NOMO-1 (cell line): ENCODE measurements at regions not wholly inside any gene's neighbourhood (a gene's known extent, or its start where the extent isn't known, plus 50 kb on each side); places are given as distances from the start of the nearest gene placed in this dataset.
"Not testable (repeated sequence)": the region's sequence is repeated elsewhere in the genome, so short reads cannot be mapped to it uniquely, and the experiment has no call there.

ENCODE experiments used
- DNase-seq, 2 experiments: peaks; one replicate each; lab custom pipeline; 2025; ENCODE audit not compliant: unreplicated experiment in 2 of 2; lab: John Stamatoyannopoulos, UW

GRCh38 chr12:59517522-59517921 is 78.3 kb upstream of the SLC16A7 start:
- DNase-seq = no peak

DNA sequence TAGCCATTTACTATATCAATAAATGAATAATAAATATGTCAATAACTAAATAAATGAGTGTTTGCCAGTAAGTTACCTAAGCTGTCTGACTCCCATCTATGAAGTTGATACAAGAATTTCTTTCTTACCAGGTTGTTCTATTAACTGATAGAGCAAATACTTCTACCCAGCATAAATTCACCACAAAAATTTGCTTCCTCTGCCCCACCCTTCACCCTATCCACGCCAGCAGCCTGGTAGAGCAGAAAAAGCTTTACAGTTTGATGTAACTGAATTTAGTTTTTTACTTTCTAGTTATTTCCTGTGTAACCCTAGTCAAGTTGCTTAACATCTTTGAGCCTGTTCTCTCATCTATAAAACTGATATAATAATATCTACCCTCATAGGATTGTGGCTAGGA is 94.9 kb upstream of the SLC16A7 start:
- no peak for DNase-seq

GRCh38 chr12:59500335-59500734 is 95.5 kb upstream of the SLC16A7 start:
- DNase-seq = no peak

DNA sequence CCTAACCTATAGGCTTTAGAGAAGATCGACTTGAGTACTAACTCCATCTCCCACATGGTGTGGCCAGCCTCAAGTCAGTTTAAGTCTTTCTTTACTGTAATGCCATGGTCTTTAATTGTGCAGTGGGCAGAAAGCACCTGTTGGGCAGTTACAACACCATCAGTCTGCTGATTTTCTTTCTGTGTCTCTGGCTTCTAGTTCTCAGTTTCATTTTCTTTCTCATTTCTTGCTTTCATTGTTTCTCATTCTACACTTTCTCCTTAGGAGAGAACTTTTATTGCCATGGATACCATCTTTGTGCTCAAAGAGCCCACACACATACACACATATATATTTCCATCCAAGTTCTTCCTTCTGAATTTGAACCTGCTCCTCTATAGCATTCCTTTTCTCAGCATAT is 96.1 kb upstream of the SLC16A7 start:
- no peak for DNase-seq

DNA sequence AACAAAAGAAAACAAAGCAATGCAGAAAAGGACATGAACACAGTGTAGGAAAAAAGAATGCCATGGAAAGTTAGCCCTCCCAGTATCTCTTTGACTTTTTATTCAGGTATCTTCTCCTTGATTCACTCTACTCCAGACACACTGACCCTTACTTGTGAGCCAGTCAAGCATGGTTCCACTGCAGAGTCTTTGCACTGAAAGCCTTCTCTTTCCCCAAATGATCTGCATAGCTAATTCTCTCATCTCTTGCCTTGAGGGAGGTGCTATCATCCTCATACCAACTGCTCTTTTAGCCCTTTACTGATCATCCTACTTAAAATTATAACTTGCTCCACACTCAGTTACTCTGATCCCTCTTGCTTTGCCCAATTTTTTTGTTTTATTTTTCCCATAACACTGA is 101.2 kb upstream of the SLC16A7 start:
- no peak for DNase-seq

GRCh38 chr12:59491877-59492276 is 104.0 kb upstream of the SLC16A7 start:
- DNase-seq = peak; percentile 69 to 92

DNA sequence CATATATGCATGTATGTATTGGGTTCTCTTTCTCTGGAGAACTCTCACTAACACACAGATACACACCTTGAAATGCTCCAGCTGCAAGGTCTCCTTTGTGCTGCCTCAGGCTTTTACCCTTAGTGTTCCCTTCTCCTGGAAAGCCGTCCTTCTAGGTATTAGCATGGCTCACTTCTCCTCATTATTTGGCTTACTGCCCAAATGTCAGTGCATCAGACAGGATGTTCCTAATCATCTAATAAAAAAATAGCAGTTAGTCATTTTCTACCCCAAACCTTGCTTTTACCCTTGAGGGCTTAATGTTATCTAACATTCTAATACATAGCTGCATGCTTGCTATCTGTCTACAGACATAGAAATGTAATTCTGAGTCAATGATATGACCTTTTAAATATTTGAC is 109.0 kb upstream of the SLC16A7 start:
- no peak for DNase-seq

DNA sequence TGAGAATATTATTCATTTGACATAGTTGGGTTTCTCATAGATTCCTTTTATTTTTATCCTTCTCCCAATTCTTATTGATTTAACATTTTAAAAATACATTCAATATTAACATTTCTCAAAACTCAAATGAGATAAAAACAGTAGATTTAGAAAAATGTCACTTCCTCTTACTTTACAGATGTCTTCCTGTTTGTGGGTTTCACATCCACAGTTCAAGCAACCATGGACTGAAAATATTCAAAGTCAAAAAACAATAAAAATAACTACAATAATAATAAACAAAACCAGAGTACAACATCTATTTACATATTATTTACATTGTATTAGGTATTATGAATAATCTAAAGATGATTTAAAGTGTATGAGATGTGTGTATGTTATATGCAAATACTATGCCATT is 111.3 kb upstream of the SLC16A7 start:
- peak; percentile 2 to 73 for DNase-seq

GRCh38 chr12:59474236-59474635 is 121.6 kb upstream of the SLC16A7 start:
- not testable (repeated sequence) for DNase-seq

GRCh38 chr12:59472273-59472672 is 123.6 kb upstream of the SLC16A7 start:
- DNase-seq = peak; percentile 7 to 49

- DNase-seq = no peak
These were observed 135.7 kb upstream of the SLC16A7 start for GRCh38 chr12:59459966-59460660.

GRCh38 chr12:59453475-59453874 is 142.4 kb upstream of the SLC16A7 start:
- DNase-seq = no peak

GRCh38 chr12:59452746-59453145 is 143.1 kb upstream of the SLC16A7 start:
- no peak for DNase-seq

- no peak for DNase-seq
These were observed 143.6 kb upstream of the SLC16A7 start for GRCh38 chr12:59452259-59452658.

DNA sequence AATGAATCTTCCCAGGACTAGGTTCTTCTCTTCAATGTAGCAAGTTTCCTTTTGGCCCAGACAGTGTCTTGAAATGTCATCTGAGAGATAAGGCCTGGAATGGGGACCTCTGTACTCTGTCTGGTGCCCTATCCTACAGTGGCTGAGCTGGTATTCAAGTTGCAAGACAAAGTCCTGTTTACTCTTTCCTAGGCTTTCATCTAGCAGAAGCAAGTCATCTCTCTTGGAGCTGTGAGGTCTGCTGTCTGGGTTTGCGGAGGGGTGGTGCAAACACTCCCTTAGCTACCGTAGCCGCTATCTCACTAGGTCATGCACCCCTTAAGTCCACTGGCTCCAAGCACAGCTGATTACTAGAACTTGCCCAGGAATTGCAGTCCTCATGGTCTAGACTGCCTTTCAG is 149.7 kb upstream of the SLC16A7 start:
- DNase-seq = no peak

DNA sequence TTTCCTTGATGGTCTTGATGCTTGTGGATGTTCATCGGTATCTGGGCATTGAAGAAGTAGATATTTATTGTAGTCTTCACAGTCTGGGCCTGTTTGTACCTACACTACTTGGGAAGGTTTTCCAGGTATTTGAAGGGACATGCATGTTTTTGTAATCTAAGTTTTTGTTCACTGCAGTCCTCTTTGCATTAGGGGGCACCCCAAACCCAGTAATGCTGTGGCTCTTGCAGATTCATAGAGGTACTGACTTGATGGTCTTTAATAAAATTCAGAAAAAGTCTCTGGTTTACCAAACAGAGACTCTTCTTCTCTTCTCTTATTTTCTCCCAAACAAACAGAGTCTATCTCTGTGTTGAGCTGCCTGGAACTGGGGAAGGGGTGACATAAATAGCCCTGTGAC is 150.9 kb upstream of the SLC16A7 start:
- no peak for DNase-seq

GRCh38 chr12:59432057-59432456 is 163.8 kb upstream of the SLC16A7 start:
- no peak for DNase-seq

DNA sequence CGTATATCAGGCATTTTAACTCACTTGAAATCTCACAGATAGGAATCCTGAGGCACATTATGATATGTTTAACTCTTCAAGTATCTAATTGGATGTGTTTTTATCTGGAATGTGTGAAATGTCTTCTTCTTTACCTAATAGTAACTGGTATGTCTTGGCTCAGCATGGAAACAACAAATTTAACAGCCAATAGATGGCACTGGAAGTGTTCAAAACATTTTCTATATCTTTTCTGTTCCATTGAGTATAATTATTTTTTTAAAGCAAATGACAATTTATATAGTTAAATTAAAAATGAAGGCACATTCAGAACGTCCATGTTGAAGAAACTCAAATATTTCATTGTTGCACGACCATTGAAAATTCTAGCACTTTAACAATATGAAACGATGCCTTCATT is 164.6 kb upstream of the SLC16A7 start:
- no peak for DNase-seq

- DNase-seq = no peak
These were observed 166.1 kb upstream of the SLC16A7 start for GRCh38 chr12:59429766-59430165.

DNA sequence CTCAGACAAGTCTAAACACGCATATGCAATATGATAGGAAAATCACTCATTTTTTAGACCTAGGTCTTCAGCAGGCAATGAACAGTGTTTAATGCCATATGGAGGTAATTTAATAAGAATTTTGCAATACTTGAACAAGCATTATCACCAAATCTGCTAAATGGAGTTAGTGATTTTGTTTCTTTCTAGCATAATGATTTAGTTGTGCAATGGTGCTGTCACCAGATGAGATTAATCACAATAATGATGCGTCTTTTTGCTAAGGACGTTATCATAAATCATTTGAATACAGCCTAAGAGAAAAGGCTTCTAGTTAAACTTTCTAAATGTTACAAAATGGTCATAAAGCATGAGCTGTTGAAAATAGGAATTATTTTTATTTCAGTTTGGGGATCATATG is 170.0 kb upstream of the SLC16A7 start:
- DNase-seq = no peak

DNA sequence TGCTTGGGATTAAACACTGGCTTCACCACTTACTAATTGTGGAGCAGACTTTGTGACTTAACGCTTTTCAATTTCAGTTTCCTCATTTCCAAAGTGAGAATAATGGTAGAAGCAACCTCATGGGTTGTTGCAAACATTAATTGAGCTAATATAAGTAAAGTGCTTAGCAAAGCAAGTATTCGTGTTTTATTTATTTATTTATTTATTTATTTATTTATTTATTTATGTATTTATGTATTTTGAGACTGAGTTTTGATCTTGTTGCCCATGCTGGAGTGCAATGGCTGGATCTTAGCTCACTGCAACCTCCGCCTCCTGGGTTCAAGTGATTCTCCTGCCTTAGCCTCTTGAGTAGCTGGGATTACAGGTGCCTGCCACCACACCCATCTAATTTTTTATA is 171.2 kb upstream of the SLC16A7 start:
- DNase-seq = not testable (repeated sequence)

GRCh38 chr12:59414051-59414450 is 181.8 kb upstream of the SLC16A7 start:
- no peak for DNase-seq

DNA sequence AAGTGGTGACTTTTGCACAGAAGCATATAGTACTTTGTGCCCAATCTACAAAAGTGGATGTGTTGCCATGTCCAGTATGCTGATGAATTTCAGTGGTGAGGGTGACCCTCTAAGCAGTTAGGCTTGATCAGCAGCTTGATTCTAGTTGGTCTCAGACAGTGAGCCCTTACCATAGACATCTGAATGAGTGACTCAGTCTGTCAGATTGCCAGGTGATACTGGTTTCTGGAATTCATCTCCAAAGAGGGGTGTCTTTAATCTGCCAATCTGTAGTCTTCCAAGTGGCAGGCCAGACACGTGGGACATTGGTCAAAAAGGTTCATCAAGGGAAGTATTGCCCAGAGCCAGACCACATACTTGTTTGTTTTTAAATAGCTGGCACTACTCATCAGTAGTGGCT is 187.4 kb upstream of the SLC16A7 start:
- DNase-seq = no peak
